Neutrophil (primary cell): ENCODE measurements at regions not wholly inside any gene's neighbourhood (a gene's known extent, or its start where the extent isn't known, plus 50 kb on each side); places are given as distances from the start of the nearest gene placed in this dataset.

Experiments used
- H3K27ac ChIP-seq: fragments of 200-600 bp; sonication (generic); 2 replicates; pipeline ENCODE4 v1.5.1; 2016; ENCODE audit warnings: mild to moderate bottlenecking, moderate library complexity
- H3K27me3 ChIP-seq: fragments of 200-600 bp; sonication (generic); 2 replicates; pipeline ENCODE4 v1.6.0; 2016; ENCODE audit warnings: mild to moderate bottlenecking
- H3K36me3 ChIP-seq: fragments of 200-600 bp; sonication (generic); 2 replicates; pipeline ENCODE4 v1.5.1; 2017
- H3K4me1 ChIP-seq, 2 experiments: fragments of 200-600 bp in 1 of 2; sonication (generic) in 1 of 2; 1 replicate in 1 of 2; 2 replicates in 1 of 2; pipeline versions ENCODE4 v1.5.1 to v1.6.1; 2013 to 2016; ENCODE audit warnings: low read depth in 1 of 2, low read length in 1 of 2, mild to moderate bottlenecking in 1 of 2, moderate library complexity in 1 of 2; ENCODE audit not compliant: control insufficient read depth in 1 of 2, insufficient read depth in 1 of 2
- H3K4me3 ChIP-seq, 2 experiments: fragments of 200-600 bp in 1 of 2; sonication (generic) in 1 of 2; 1 replicate in 1 of 2; 2 replicates in 1 of 2; pipeline ENCODE4 v1.5.1; 2013 to 2016; ENCODE audit warnings: low read depth in 1 of 2, low read length in 1 of 2, mild to moderate bottlenecking in 1 of 2, moderate library complexity in 1 of 2
- H3K9me3 ChIP-seq: fragments of 200-600 bp; sonication (generic); 2 replicates; pipeline ENCODE4 v1.5.1; 2016
- CTCF ChIP-seq: fragments of 200-600 bp; sonication (generic); IDR thresholded peaks from 2 replicates; pipeline ENCODE4 v1.5.1; 2016; ENCODE audit warnings: antibody characterized with exemption

- Histone ChIP-seq H3K27ac (no peak overlapping the region), H3K4me3 (no peak overlapping the region), H3K9me3 (no peaks in the 10 kb centered on the region), H3K36me3 (no peaks in the 10 kb centered on the region), H3K4me1 (no peaks in the 10 kb centered on the region), H3K27me3 (no peaks in the 10 kb centered on the region)
- TF ChIP-seq CTCF, result no peak
These were observed 539.4 kb downstream of the IGSF11 start for GRCh38 chr3:118495206-118495605.

GRCh38 chr3:118497274-118497673, 537.4 kb downstream of the IGSF11 start:
- Histone ChIP-seq H3K4me3 (no peak overlapping the region), H3K27ac (no peak overlapping the region), H3K4me1 (no peaks in the 10 kb centered on the region), H3K36me3 (no peaks in the 10 kb centered on the region), H3K27me3 (no peaks in the 10 kb centered on the region), H3K9me3 (no peaks in the 10 kb centered on the region)
- TF ChIP-seq CTCF, result no peak

GRCh38 chr3:118501152-118501551, 533.5 kb downstream of the IGSF11 start:
- Histone ChIP-seq H3K4me3 (no peak overlapping the region), H3K27me3 (no peaks in the 10 kb centered on the region), H3K27ac (no peak overlapping the region), H3K36me3 (no peaks in the 10 kb centered on the region), H3K9me3 (no peaks in the 10 kb centered on the region), H3K4me1 (no peaks in the 10 kb centered on the region)
- TF ChIP-seq CTCF, result no peak

- Histone ChIP-seq H3K27me3 (no peaks in the 10 kb centered on the region), H3K4me1 (no peaks in the 10 kb centered on the region), H3K9me3 (no peaks in the 10 kb centered on the region), H3K36me3 (no peaks in the 10 kb centered on the region), H3K27ac (no peak overlapping the region), H3K4me3 (no peak overlapping the region)
- no peak for TF ChIP-seq CTCF
These were observed 529.7 kb downstream of the IGSF11 start for GRCh38 chr3:118504906-118505305.

GRCh38 chr3:118505784-118506183, 528.9 kb downstream of the IGSF11 start:
- Histone ChIP-seq H3K27me3 (no peaks in the 10 kb centered on the region), H3K4me3 (no peak overlapping the region), H3K27ac (no peak overlapping the region)

More at GRCh38 chr3:118505784-118506183, 528.9 kb downstream of the IGSF11 start:
- no peaks in the 10 kb centered on the region for H3K4me1 ChIP-seq
- H3K36me3 ChIP-seq, result no peaks in the 10 kb centered on the region
- H3K9me3 ChIP-seq, result no peaks in the 10 kb centered on the region
- TF ChIP-seq CTCF, result no peak
